B cell (primary cell): ENCODE measurements at regions not wholly inside any gene's neighbourhood (a gene's known extent, or its start where the extent isn't known, plus 50 kb on each side); places are given as distances from the start of the nearest gene placed in this dataset.

Experiments
- EZH2 ChIP-seq: IDR thresholded peaks from 2 replicates; pipeline ENCODE4 v1.6.1; 2012; ENCODE audit warnings: borderline replicate concordance, low read depth, mild to moderate bottlenecking, moderate library complexity, low read length; ENCODE audit not compliant: insufficient read depth, poor library complexity, severe bottlenecking
- TF ChIP-seq, protein P1 (sequence below): fragments of 200-600 bp; IDR thresholded peaks from one replicate; pipeline ENCODE4 v1.8.0; 2022; ENCODE audit warnings: antibody characterized with exemption, mild to moderate bottlenecking

DNA sequence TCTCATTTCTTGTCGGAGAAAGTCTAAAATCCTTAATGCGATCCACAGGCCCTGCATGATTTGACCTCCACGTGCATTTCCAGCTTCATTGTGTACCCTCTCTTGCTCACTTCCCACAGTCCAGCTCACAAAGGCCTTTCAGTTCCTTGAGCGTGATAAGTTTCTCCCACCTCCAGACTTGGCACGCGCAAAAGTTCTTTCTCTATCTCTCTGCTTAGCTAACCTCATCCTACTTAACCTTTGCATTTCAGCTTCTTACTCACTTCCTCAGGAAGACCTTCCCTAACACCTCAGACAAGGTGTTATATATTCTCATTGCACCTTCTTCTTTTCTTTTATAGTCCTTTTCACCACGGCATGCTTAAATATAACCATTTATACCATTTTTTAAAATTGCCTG, 124.8 kb upstream of the XPO1 start:
- TF ChIP-seq, protein P1, sequence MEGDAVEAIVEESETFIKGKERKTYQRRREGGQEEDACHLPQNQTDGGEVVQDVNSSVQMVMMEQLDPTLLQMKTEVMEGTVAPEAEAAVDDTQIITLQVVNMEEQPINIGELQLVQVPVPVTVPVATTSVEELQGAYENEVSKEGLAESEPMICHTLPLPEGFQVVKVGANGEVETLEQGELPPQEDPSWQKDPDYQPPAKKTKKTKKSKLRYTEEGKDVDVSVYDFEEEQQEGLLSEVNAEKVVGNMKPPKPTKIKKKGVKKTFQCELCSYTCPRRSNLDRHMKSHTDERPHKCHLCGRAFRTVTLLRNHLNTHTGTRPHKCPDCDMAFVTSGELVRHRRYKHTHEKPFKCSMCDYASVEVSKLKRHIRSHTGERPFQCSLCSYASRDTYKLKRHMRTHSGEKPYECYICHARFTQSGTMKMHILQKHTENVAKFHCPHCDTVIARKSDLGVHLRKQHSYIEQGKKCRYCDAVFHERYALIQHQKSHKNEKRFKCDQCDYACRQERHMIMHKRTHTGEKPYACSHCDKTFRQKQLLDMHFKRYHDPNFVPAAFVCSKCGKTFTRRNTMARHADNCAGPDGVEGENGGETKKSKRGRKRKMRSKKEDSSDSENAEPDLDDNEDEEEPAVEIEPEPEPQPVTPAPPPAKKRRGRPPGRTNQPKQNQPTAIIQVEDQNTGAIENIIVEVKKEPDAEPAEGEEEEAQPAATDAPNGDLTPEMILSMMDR: no peak
- no peak for TF ChIP-seq EZH2
